WTC11 (cell line): ENCODE measurements at regions not wholly inside any gene's neighbourhood (a gene's known extent, or its start where the extent isn't known, plus 50 kb on each side); places are given as distances from the start of the nearest gene placed in this dataset.
"Not testable (repeated sequence)": the region's sequence is repeated elsewhere in the genome, so short reads cannot be mapped to it uniquely, and the experiment has no call there.

Experiments used
- ATAC-seq: fragments of 200-7000 bp; cut with Tn5 transposase; 2 replicates; pipeline ENCODE4 v1.10.0; 2021; ENCODE audit warnings: mild to moderate bottlenecking, moderate library complexity
- CTCF ChIA-PET: fragments of 300-600 bp; sonication (Branson Sonifier 250); formaldehyde crosslinking; loops from one replicate; lab custom pipeline; 2021; ENCODE audit warnings: antibody characterized with exemption; lab: Charles Lee
- POLR2A ChIA-PET: fragments of 350-600 bp; sonication (Branson Sonifier 250); formaldehyde crosslinking; loops from one replicate; lab custom pipeline; 2021; ENCODE audit warnings: antibody characterized with exemption; lab: Charles Lee
- DNase-seq: peaks from one replicate; pipeline ENCODE4 v3.0.0; 2021; ENCODE audit warnings: low spot score
- H3K27ac Mint-ChIP-seq: 2 replicates; pipeline ENCODE4 v1.8.0; 2021; ENCODE audit warnings: mixed read lengths
- H3K27me3 Mint-ChIP-seq: 2 replicates; pipeline ENCODE4 v1.8.0; 2021; ENCODE audit warnings: low read depth, mild to moderate bottlenecking, moderate library complexity, mixed read lengths
- H3K36me3 Mint-ChIP-seq: 2 replicates; pipeline ENCODE4 v1.8.0; 2021; ENCODE audit warnings: mixed read lengths
- H3K4me1 Mint-ChIP-seq: 2 replicates; pipeline ENCODE4 v1.8.0; 2022; ENCODE audit warnings: mixed read lengths
- H3K4me3 Mint-ChIP-seq: 2 replicates; pipeline ENCODE4 v1.8.0; 2021; ENCODE audit warnings: mild to moderate bottlenecking, moderate library complexity, mixed read lengths
- H3K9me3 Mint-ChIP-seq: 2 replicates; pipeline ENCODE4 v1.8.0; 2021; ENCODE audit warnings: mixed read lengths
- AR ChIP-seq: fragments of 250-450 bp; sonication (Bioruptor Pico); IDR thresholded peaks from 2 replicates; pipeline ENCODE4 v1.9.0; 2021; ENCODE audit warnings: mild to moderate bottlenecking
- CREM ChIP-seq: sonication (generic); formaldehyde crosslinking; IDR thresholded peaks from 2 replicates; pipeline ENCODE4 v1.8.1; 2022; ENCODE audit warnings: mild to moderate bottlenecking, missing genetic modification reagents, moderate library complexity
- FOXK1 ChIP-seq: sonication (generic); formaldehyde crosslinking; IDR thresholded peaks from 2 replicates; pipeline ENCODE4 v1.8.0; 2022; ENCODE audit warnings: mild to moderate bottlenecking, moderate library complexity, missing genetic modification reagents
- HMGXB4 ChIP-seq: sonication (generic); formaldehyde crosslinking; IDR thresholded peaks from 2 replicates; pipeline ENCODE4 v1.8.1; 2023; ENCODE audit warnings: mild to moderate bottlenecking, moderate library complexity, missing genetic modification reagents
- MLX ChIP-seq: sonication (generic); formaldehyde crosslinking; IDR thresholded peaks from 2 replicates; pipeline ENCODE4 v1.8.1; 2023; ENCODE audit warnings: mild to moderate bottlenecking, missing genetic modification reagents, moderate library complexity
- MXD4 ChIP-seq: fragments of 250-450 bp; sonication (Bioruptor Pico); IDR thresholded peaks from 2 replicates; pipeline ENCODE4 v1.8.0; 2021; ENCODE audit warnings: mild to moderate bottlenecking, moderate library complexity, borderline replicate concordance
- ZNF512 ChIP-seq: sonication (generic); formaldehyde crosslinking; IDR thresholded peaks from 2 replicates; pipeline ENCODE4 v1.8.1; 2022; ENCODE audit warnings: missing genetic modification reagents, borderline replicate concordance

- POLR2A ChIA-PET: no interaction called here
- Mint-ChIP-seq H3K4me1 (peaks cover 7% of the 10 kb centered on the region), H3K27me3 (no peaks in the 10 kb centered on the region), H3K27ac (peak overlapping the region; percentile 24; the same call in 1 of the 2 replicates), H3K4me3 (no peak overlapping the region), H3K9me3 (peaks cover 4% of the 10 kb centered on the region), H3K36me3 (peaks cover 3% of the 10 kb centered on the region; the same call in 1 of the 2 replicates)
- no peak for TF ChIP-seq HMGXB4 (CRISPR knock-in tag)
- no peak for TF ChIP-seq MLX (CRISPR knock-in tag)
- no peak for TF ChIP-seq MXD4
- DNase-seq (no peak), ATAC-seq (no peak)
- CTCF ChIA-PET: no interaction called here
These were observed 322.0 kb upstream of the HTR1E start for GRCh38 chr6:86615299-86615698.

- Mint-ChIP-seq H3K27me3 (no peaks in the 10 kb centered on the region), H3K4me3 (no peak overlapping the region), H3K9me3 (no peaks in the 10 kb centered on the region), H3K4me1 (peaks cover 4% of the 10 kb centered on the region), H3K27ac (no peak overlapping the region), H3K36me3 (no peaks in the 10 kb centered on the region)
- ChIA-PET POLR2A (no interaction called here), CTCF (no interaction called here)
- ATAC-seq: no peak
- no peak for DNase-seq
- TF ChIP-seq FOXK1 (no peak), ZNF512 (no peak), CREM (CRISPR knock-in tag) (no peak), AR (CRISPR knock-in tag) (no peak)
These were observed 327.6 kb upstream of the HTR1E start for GRCh38 chr6:86609549-86610388.

- H3K27me3 Mint-ChIP-seq, POLR2A ChIA-PET, DNase-seq, H3K27ac Mint-ChIP-seq, H3K4me3 Mint-ChIP-seq, H3K36me3 Mint-ChIP-seq, CTCF ChIA-PET, H3K9me3 Mint-ChIP-seq, ATAC-seq: not testable (repeated sequence)
- H3K4me1 Mint-ChIP-seq: peaks cover 21% of the 10 kb centered on the region
These were observed 334.0 kb upstream of the HTR1E start for GRCh38 chr6:86603364-86603763.

GRCh38 chr6:86602093-86602492, 335.2 kb upstream of the HTR1E start:
- ATAC-seq, H3K27ac Mint-ChIP-seq, H3K9me3 Mint-ChIP-seq, H3K27me3 Mint-ChIP-seq, DNase-seq, H3K36me3 Mint-ChIP-seq, CTCF ChIA-PET, POLR2A ChIA-PET, H3K4me3 Mint-ChIP-seq: not testable (repeated sequence)
- peaks cover 24% of the 10 kb centered on the region for H3K4me1 Mint-ChIP-seq

- H3K4me1 Mint-ChIP-seq: peaks cover 20% of the 10 kb centered on the region
- POLR2A ChIA-PET, H3K27me3 Mint-ChIP-seq, H3K27ac Mint-ChIP-seq, DNase-seq, H3K9me3 Mint-ChIP-seq, CTCF ChIA-PET, H3K36me3 Mint-ChIP-seq, ATAC-seq, H3K4me3 Mint-ChIP-seq: not testable (repeated sequence)
These were observed 338.4 kb upstream of the HTR1E start for GRCh38 chr6:86598969-86599368.
